GM12878 (cell line): ENCODE measurements at regions not wholly inside any gene's neighbourhood (a gene's known extent, or its start where the extent isn't known, plus 50 kb on each side); places are given as distances from the start of the nearest gene placed in this dataset.

Experiments used
- CTCF ChIP-seq, 3 experiments: IDR thresholded peaks in 2 of 3; conservative IDR thresholded peaks in 1 of 3; 2 replicates each; pipeline ENCODE4 v1.5.1; 2011; ENCODE audit warnings: low read depth in 3 of 3, low read length in 3 of 3, mild to moderate bottlenecking in 3 of 3, control low read depth in 2 of 3, moderate library complexity in 2 of 3, inconsistent platforms in 1 of 3, mixed read lengths in 1 of 3; ENCODE audit not compliant: control insufficient read depth in 2 of 3, insufficient read depth in 1 of 3; ENCODE audit errors: extremely low read depth in 1 of 3
- EZH2 ChIP-seq: IDR thresholded peaks from 2 replicates; pipeline ENCODE4 v1.6.1; 2012; ENCODE audit warnings: low read depth, mild to moderate bottlenecking, control low read depth, inconsistent platforms, low read length, borderline replicate concordance; ENCODE audit not compliant: control insufficient read depth
- MTA3 ChIP-seq: IDR thresholded peaks from 2 replicates; pipeline ENCODE4 v1.6.1; 2012; ENCODE audit warnings: low read length, inconsistent platforms, borderline replicate concordance
- PAX8 ChIP-seq: fragments of 450-650 bp; IDR thresholded peaks from 2 replicates; pipeline ENCODE4 v1.6.1; 2017; ENCODE audit warnings: mild to moderate bottlenecking, moderate library complexity
- POLR2A ChIP-seq: IDR thresholded peaks from 2 replicates; pipeline ENCODE4 v1.6.1; 2011; ENCODE audit warnings: low read depth, mild to moderate bottlenecking, low read length
- SIN3A ChIP-seq: IDR thresholded peaks from 2 replicates; pipeline ENCODE4 v1.6.1; 2012; ENCODE audit warnings: low read depth, low read length, improper control_type of control experiment
- SRF ChIP-seq, 2 experiments: IDR thresholded peaks; 2 replicates each; pipeline ENCODE4 v1.6.1; 2011; ENCODE audit warnings: low read depth in 2 of 2, low read length in 2 of 2, mild to moderate bottlenecking in 1 of 2, moderate library complexity in 1 of 2
- TF ChIP-seq, protein P1 (sequence below): IDR thresholded peaks from 2 replicates; pipeline ENCODE4 v1.6.1; 2011; ENCODE audit warnings: borderline replicate concordance, low read depth, mild to moderate bottlenecking, moderate library complexity, mixed read lengths, low read length; ENCODE audit not compliant: insufficient read depth; ENCODE audit errors: extremely low read length

GRCh38 chr7:131110297-131111080 lies 217.2 kb upstream of the MKLN1 start:
- TF ChIP-seq CTCF (IDR thresholded peaks at IDR 0.05 in 2 of 3, conservative IDR thresholded peaks at IDR 0.05 in 1 of 3; ENCODE audit: control insufficient read depth in 2 of 3, extremely low read depth in 1 of 3, insufficient read depth in 1 of 3, low read depth in 3 of 3, low read length in 3 of 3) = no peak
- TF ChIP-seq POLR2A = no peak
- TF ChIP-seq PAX8 = no peak
- TF ChIP-seq, protein P1, sequence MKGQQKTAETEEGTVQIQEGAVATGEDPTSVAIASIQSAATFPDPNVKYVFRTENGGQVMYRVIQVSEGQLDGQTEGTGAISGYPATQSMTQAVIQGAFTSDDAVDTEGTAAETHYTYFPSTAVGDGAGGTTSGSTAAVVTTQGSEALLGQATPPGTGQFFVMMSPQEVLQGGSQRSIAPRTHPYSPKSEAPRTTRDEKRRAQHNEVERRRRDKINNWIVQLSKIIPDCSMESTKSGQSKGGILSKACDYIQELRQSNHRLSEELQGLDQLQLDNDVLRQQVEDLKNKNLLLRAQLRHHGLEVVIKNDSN = no peak
- TF ChIP-seq SRF (IDR thresholded peaks at IDR 0.05; ENCODE audit: low read depth in 2 of 2, low read length in 2 of 2) = no peak
- no peak for TF ChIP-seq SIN3A
- TF ChIP-seq EZH2 = no peak
- TF ChIP-seq MTA3 = no peak
